IMR-90 (cell line): ENCODE measurements at regions not wholly inside any gene's neighbourhood (a gene's known extent, or its start where the extent isn't known, plus 50 kb on each side); places are given as distances from the start of the nearest gene placed in this dataset.

Experiments used
- ATAC-seq: fragments of 200-7000 bp; cut with Tn5 transposase; 2 replicates; pipeline ENCODE4 v1.9.1; 2020; ENCODE audit warnings: low read depth, mild to moderate bottlenecking, moderate library complexity
- BruUV-seq: library from RNA; stranded (reverse); fragments of 400-500 nt; replicated peaks from 2 replicates; lab custom pipeline; 2021; lab: Mats Ljungman, UMichigan
- CTCF ChIA-PET: fragments of 300-600 bp; formaldehyde crosslinking; extraction: SDS; loops from one replicate; lab custom pipeline; 2021; ENCODE audit warnings: antibody characterized with exemption; lab: Yijun Ruan, JAX
- POLR2A ChIA-PET: fragments of 300-600 bp; sonication (Branson Sonifier 250); formaldehyde crosslinking; loops from one replicate; lab custom pipeline; 2022; ENCODE audit warnings: antibody characterized with exemption; ENCODE audit not compliant: unreplicated experiment; lab: Charles Lee
- DNase-seq: peaks from one replicate; pipeline ENCODE4 v3.0.0; 2013
- H2AFZ ChIP-seq: replicated peaks from 2 replicates; pipeline ENCODE3; 2013; ENCODE audit warnings: low read length, mild to moderate bottlenecking; ENCODE audit not compliant: poor library complexity
- H2AK5ac ChIP-seq: 2 replicates; pipeline ENCODE4 v1.6.1; 2013; ENCODE audit warnings: low read depth, low read length, inconsistent platforms
- H2AK9ac ChIP-seq: replicated peaks from 2 replicates; pipeline ENCODE3; 2013; ENCODE audit warnings: mild to moderate bottlenecking, low read depth, low read length, moderate library complexity; ENCODE audit not compliant: poor library complexity
- H2BK120ac ChIP-seq: 2 replicates; pipeline ENCODE4 v1.6.1; 2013; ENCODE audit warnings: low read depth, low read length, inconsistent platforms
- H2BK15ac ChIP-seq: 3 replicates; pipeline ENCODE4 v1.6.1; 2013; ENCODE audit warnings: low read depth, low read length, inconsistent platforms
- H2BK20ac ChIP-seq: 2 replicates; pipeline ENCODE4 v1.6.1; 2013; ENCODE audit warnings: low read depth, mild to moderate bottlenecking, inconsistent platforms, low read length, moderate library complexity
- H2BK5ac ChIP-seq: 2 replicates; pipeline ENCODE4 v1.6.1; 2013; ENCODE audit warnings: mild to moderate bottlenecking, low read depth, low read length, inconsistent platforms; ENCODE audit not compliant: poor library complexity, severe bottlenecking
- H3K14ac ChIP-seq: replicated peaks from 2 replicates; pipeline ENCODE4 v1.6.1; 2013; ENCODE audit warnings: low read depth, low read length, inconsistent platforms
- H3K18ac ChIP-seq: 2 replicates; pipeline ENCODE4 v1.6.1; 2013; ENCODE audit warnings: low read depth, low read length, control low read depth
- H3K23ac ChIP-seq: 2 replicates; pipeline ENCODE4 v1.6.1; 2013; ENCODE audit warnings: low read depth, low read length, inconsistent platforms
- H3K27ac ChIP-seq: 2 replicates; pipeline ENCODE4 v1.5.1; 2013; ENCODE audit warnings: mild to moderate bottlenecking, control low read depth, low read length; ENCODE audit not compliant: insufficient read depth
- H3K27me3 ChIP-seq: 2 replicates; pipeline ENCODE4 v1.6.1; 2013; ENCODE audit warnings: low read length; ENCODE audit not compliant: control insufficient read depth, insufficient read depth
- H3K36me3 ChIP-seq: 2 replicates; pipeline ENCODE4 v1.6.1; 2013; ENCODE audit warnings: low read length, mixed read lengths; ENCODE audit not compliant: control insufficient read depth, insufficient read depth
- H3K4ac ChIP-seq: 2 replicates; pipeline ENCODE4 v1.6.1; 2013; ENCODE audit warnings: low read depth, low read length, inconsistent platforms
- H3K4me1 ChIP-seq: 2 replicates; pipeline ENCODE4 v1.6.1; 2013; ENCODE audit warnings: low read length, mixed read lengths; ENCODE audit not compliant: control insufficient read depth, insufficient read depth
- H3K4me2 ChIP-seq: 2 replicates; pipeline ENCODE4 v1.6.1; 2013; ENCODE audit warnings: low read depth, mild to moderate bottlenecking, control low read depth, low read length, moderate library complexity
- H3K4me3 ChIP-seq: 2 replicates; pipeline ENCODE4 v1.5.1; 2013; ENCODE audit warnings: low read depth, mild to moderate bottlenecking, control low read depth, low read length, moderate library complexity; ENCODE audit not compliant: insufficient read depth
- H3K56ac ChIP-seq: 2 replicates; pipeline ENCODE4 v1.6.1; 2013; ENCODE audit warnings: low read length, inconsistent platforms; ENCODE audit not compliant: insufficient read depth; ENCODE audit errors: extremely low read depth
- H3K79me1 ChIP-seq, 2 experiments: 2 replicates each; pipeline ENCODE4 v1.6.1; 2013; ENCODE audit warnings: low read length in 2 of 2, inconsistent platforms in 1 of 2, low read depth in 1 of 2
- H3K9ac ChIP-seq: 2 replicates; pipeline ENCODE4 v1.6.1; 2013; ENCODE audit warnings: low read depth, low read length, control low read depth
- H3K9me1 ChIP-seq: 2 replicates; pipeline ENCODE4 v1.6.1; 2013; ENCODE audit warnings: low read length, inconsistent platforms; ENCODE audit not compliant: insufficient read depth
- H3K9me3 ChIP-seq: 2 replicates; pipeline ENCODE4 v1.6.1; 2013; ENCODE audit warnings: low read length; ENCODE audit not compliant: control insufficient read depth, insufficient read depth
- H4K20me1 ChIP-seq: 2 replicates; pipeline ENCODE4 v1.6.1; 2013; ENCODE audit warnings: low read length, inconsistent platforms; ENCODE audit not compliant: insufficient read depth
- H4K5ac ChIP-seq: 2 replicates; pipeline ENCODE4 v1.6.1; 2013; ENCODE audit warnings: mild to moderate bottlenecking, low read depth, low read length, control low read depth
- H4K8ac ChIP-seq, 2 experiments: 2 replicates each; pipeline ENCODE4 v1.6.1; 2013; ENCODE audit warnings: low read depth in 2 of 2, low read length in 2 of 2, control low read depth in 1 of 2, inconsistent platforms in 1 of 2
- H4K91ac ChIP-seq: 2 replicates; pipeline ENCODE4 v1.6.1; 2013; ENCODE audit warnings: low read depth, low read length, inconsistent platforms; ENCODE audit not compliant: insufficient read depth
- BHLHE40 ChIP-seq: fragments of 150-350 bp; IDR thresholded peaks from 2 replicates; pipeline ENCODE4 v1.6.1; 2016; ENCODE audit warnings: mild to moderate bottlenecking, low read depth, low read length
- CEBPB ChIP-seq: IDR thresholded peaks from 2 replicates; pipeline ENCODE4 v1.6.1; 2012; ENCODE audit warnings: low read depth, low read length, improper control_type of control experiment
- CHD1 ChIP-seq: IDR thresholded peaks from 2 replicates; pipeline ENCODE4 v1.6.1; 2012; ENCODE audit warnings: low read depth, low read length, improper control_type of control experiment
- FOS ChIP-seq: fragments of 150-350 bp; IDR thresholded peaks from 2 replicates; pipeline ENCODE4 v1.6.1; 2016; ENCODE audit warnings: low read depth, low read length
- MAFK ChIP-seq: IDR thresholded peaks from 2 replicates; pipeline ENCODE4 v1.6.1; 2012; ENCODE audit warnings: low read depth, low read length, improper control_type of control experiment
- MAZ ChIP-seq: IDR thresholded peaks from 2 replicates; pipeline ENCODE4 v1.6.1; 2012; ENCODE audit warnings: low read depth, mild to moderate bottlenecking, low read length, improper control_type of control experiment, moderate library complexity, borderline replicate concordance
- MXI1 ChIP-seq: IDR thresholded peaks from 2 replicates; pipeline ENCODE4 v1.6.1; 2012; ENCODE audit warnings: low read depth, mild to moderate bottlenecking, low read length, moderate library complexity, borderline replicate concordance
- NFE2L2 ChIP-seq: fragments of 150-350 bp; IDR thresholded peaks from 2 replicates; pipeline ENCODE4 v1.6.1; 2016; ENCODE audit warnings: low read depth, mild to moderate bottlenecking, low read length
- POLR2A ChIP-seq: IDR thresholded peaks from 2 replicates; pipeline ENCODE4 v1.6.1; 2012; ENCODE audit warnings: mild to moderate bottlenecking, low read depth, low read length
- RAD21 ChIP-seq: IDR thresholded peaks from 2 replicates; pipeline ENCODE4 v1.6.1; 2012; ENCODE audit warnings: low read length, improper control_type of control experiment
- RCOR1 ChIP-seq: IDR thresholded peaks from 2 replicates; pipeline ENCODE4 v1.6.1; 2012; ENCODE audit warnings: mild to moderate bottlenecking, low read length, improper control_type of control experiment; ENCODE audit not compliant: insufficient replicate concordance
- RFX5 ChIP-seq: IDR thresholded peaks from 2 replicates; pipeline ENCODE4 v1.8.0; 2012; ENCODE audit warnings: low read depth, mild to moderate bottlenecking, low read length, moderate library complexity
- SMC3 ChIP-seq: fragments of 150-350 bp; IDR thresholded peaks from 2 replicates; pipeline ENCODE4 v1.6.1; 2016; ENCODE audit warnings: low read depth, mild to moderate bottlenecking, antibody characterized with exemption, low read length, moderate library complexity
- WGBS, 2 experiments: methylation state at CpG; one replicate each; pipeline versions ENCODE4 v1.1.5 to v1.1.7; 2013; ENCODE audit warnings: missing lambda C conversion rate in 2 of 2; ENCODE audit not compliant: insufficient read length in 1 of 2; ENCODE audit errors: extremely low coverage in 2 of 2; 5-methylcytosine and 5-hydroxymethylcytosine counted together
- dilution Hi-C: fragments of 300-500 bp; cut with HindIII; formaldehyde crosslinking; loops from one replicate; pipeline ENCODE4 v1.14.3; 2018; ENCODE audit warnings: low sequenced_read_pairs; ENCODE audit not compliant: unreplicated experiment
- in situ Hi-C: fragments of 300-500 bp; cut with MboI; formaldehyde crosslinking; loops from 3 replicates; pipeline ENCODE4 v1.14.3; 2019; ENCODE audit warnings: low sequenced_read_pairs, inconsistent platforms, mixed read lengths
- intact Hi-C: fragments of 100-400 bp; cut with micrococcal nuclease; formaldehyde crosslinking; loops from 2 replicates; pipeline ENCODE4 v1.10.0; 2022
- TF ChIP-seq, protein P1 (sequence below): fragments of 150-350 bp; IDR thresholded peaks from 2 replicates; pipeline ENCODE4 v1.6.1; 2016; ENCODE audit warnings: low read depth, mild to moderate bottlenecking, low read length, moderate library complexity, borderline replicate concordance
- TF ChIP-seq, protein P2 (sequence below): fragments of 150-350 bp; IDR thresholded peaks from 2 replicates; pipeline ENCODE4 v1.6.1; 2017; ENCODE audit warnings: mild to moderate bottlenecking, antibody characterized with exemption, low read length, low read depth
- TF ChIP-seq, protein P3 (sequence below): conservative IDR thresholded peaks from 2 replicates; pipeline ENCODE4 v1.5.1; 2012; ENCODE audit warnings: mild to moderate bottlenecking, low read depth, low read length, improper control_type of control experiment

DNA sequence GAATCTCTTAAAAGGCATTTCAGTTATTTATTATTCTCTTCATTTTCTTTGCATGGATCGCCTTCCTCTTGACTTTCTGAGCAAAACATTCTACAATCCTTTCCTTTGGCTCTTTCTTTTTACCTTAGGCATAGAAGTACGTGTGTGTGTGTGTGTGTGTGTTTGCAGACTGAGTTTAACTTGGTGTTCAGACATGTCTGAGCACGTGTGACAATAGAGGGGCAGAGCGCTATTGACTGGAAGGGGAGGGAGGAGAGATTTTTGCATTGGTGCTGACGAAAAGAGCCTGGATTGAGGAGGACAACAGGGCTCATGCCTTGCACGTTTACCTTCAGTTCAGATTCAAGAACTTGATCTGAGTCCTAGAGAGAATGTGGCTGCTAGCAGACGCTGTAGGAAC lies 129.8 kb downstream of the SEC23IP start:
- no peaks in the 10 kb centered on the region; the same call in 1 of the 2 replicates for H3K9me3 ChIP-seq
- dilution Hi-C loops: no loop called here
- H3K27ac ChIP-seq: no peak overlapping the region
- no peaks in the 10 kb centered on the region for H4K20me1 ChIP-seq
- H2BK15ac ChIP-seq: no peak overlapping the region
- H3K9me1 ChIP-seq: no peaks in the 10 kb centered on the region
- H4K5ac ChIP-seq: no peak overlapping the region
- H3K9ac ChIP-seq: no peak overlapping the region
- WGBS, 2 experiments: 20% methylated on average over 2 of the region's 7 CpGs; no CpG with 5 or more reads in 1 of the 2 experiments
- H3K4ac ChIP-seq: no peak overlapping the region
- no TSS peak for BruUV-seq
- no peak overlapping the region for H2AK9ac ChIP-seq
- no peak overlapping the region for H2BK20ac ChIP-seq
- TF ChIP-seq FOS (no peak), BHLHE40 (no peak), NFE2L2 (no peak), MAFK (no peak), POLR2A (no peak), SMC3 (no peak), RCOR1 (no peak), CEBPB (no peak), RFX5 (no peak), MAZ (no peak), RAD21 (no peak), CHD1 (no peak), MXI1 (no peak)
- TF ChIP-seq, protein P1, sequence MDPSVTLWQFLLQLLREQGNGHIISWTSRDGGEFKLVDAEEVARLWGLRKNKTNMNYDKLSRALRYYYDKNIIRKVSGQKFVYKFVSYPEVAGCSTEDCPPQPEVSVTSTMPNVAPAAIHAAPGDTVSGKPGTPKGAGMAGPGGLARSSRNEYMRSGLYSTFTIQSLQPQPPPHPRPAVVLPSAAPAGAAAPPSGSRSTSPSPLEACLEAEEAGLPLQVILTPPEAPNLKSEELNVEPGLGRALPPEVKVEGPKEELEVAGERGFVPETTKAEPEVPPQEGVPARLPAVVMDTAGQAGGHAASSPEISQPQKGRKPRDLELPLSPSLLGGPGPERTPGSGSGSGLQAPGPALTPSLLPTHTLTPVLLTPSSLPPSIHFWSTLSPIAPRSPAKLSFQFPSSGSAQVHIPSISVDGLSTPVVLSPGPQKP: no peak
- TF ChIP-seq, protein P2, sequence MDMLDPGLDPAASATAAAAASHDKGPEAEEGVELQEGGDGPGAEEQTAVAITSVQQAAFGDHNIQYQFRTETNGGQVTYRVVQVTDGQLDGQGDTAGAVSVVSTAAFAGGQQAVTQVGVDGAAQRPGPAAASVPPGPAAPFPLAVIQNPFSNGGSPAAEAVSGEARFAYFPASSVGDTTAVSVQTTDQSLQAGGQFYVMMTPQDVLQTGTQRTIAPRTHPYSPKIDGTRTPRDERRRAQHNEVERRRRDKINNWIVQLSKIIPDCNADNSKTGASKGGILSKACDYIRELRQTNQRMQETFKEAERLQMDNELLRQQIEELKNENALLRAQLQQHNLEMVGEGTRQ: no peak
- TF ChIP-seq, protein P3, sequence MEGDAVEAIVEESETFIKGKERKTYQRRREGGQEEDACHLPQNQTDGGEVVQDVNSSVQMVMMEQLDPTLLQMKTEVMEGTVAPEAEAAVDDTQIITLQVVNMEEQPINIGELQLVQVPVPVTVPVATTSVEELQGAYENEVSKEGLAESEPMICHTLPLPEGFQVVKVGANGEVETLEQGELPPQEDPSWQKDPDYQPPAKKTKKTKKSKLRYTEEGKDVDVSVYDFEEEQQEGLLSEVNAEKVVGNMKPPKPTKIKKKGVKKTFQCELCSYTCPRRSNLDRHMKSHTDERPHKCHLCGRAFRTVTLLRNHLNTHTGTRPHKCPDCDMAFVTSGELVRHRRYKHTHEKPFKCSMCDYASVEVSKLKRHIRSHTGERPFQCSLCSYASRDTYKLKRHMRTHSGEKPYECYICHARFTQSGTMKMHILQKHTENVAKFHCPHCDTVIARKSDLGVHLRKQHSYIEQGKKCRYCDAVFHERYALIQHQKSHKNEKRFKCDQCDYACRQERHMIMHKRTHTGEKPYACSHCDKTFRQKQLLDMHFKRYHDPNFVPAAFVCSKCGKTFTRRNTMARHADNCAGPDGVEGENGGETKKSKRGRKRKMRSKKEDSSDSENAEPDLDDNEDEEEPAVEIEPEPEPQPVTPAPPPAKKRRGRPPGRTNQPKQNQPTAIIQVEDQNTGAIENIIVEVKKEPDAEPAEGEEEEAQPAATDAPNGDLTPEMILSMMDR: no peak
- no peak overlapping the region for H3K14ac ChIP-seq
- no peak overlapping the region for H3K18ac ChIP-seq
- H3K79me1 ChIP-seq: no peaks in the 10 kb centered on the region
- H3K36me3 ChIP-seq: no peaks in the 10 kb centered on the region
- H3K56ac ChIP-seq: no peak overlapping the region
- CTCF ChIA-PET: no interaction called here
- intact Hi-C loops: no loop called here
- H3K27me3 ChIP-seq: no peaks in the 10 kb centered on the region
- no peak overlapping the region for H4K8ac ChIP-seq
- DNase-seq (no peak), ATAC-seq (no peak)
- H3K4me2 ChIP-seq: no peak overlapping the region
- H2AK5ac ChIP-seq: no peak overlapping the region
- in situ Hi-C loops: no loop called here
- H3K4me1 ChIP-seq: no peaks in the 10 kb centered on the region
- POLR2A ChIA-PET: no interaction called here
- no peak overlapping the region for H3K4me3 ChIP-seq
- H3K23ac ChIP-seq: no peak overlapping the region
- no peak overlapping the region for H4K91ac ChIP-seq
- H2BK5ac ChIP-seq: no peak overlapping the region
- no peak overlapping the region for H2AFZ ChIP-seq
- H2BK120ac ChIP-seq: no peak overlapping the region
